ENCODE measurements at regions not wholly inside any gene's neighbourhood (a gene's known extent, or its start where the extent isn't known, plus 50 kb on each side); places are given as distances from the start of the nearest gene placed in this dataset.

DNA sequence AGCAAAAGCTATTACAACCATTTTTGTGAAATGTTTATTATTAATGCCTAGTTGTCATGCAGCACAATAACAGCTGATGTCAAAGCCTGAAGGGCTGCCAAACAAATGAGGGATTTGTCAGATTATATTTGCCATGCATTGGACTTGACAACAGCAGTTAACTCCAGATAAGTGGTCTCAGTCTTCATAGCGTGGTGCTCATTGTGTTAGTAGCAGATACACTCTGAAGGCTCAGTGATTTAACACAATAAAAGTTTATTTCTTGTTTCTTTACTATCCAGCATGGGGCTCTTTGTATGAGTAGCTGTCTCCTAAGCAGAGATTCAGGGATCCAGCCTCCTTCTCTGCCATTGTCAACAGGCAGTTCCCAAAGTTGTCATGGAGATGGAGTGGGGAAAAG is 76.0 kb upstream of the PTGFRN start:
- Histone ChIP-seq H3K36me3 (ENCODE audit: insufficient read depth, low read length) (no peaks in the 10 kb centered on the region), H3K79me2 (replicated peaks; ENCODE audit: insufficient read depth, low read length) (no peaks in the 10 kb centered on the region), H3K27ac (ENCODE audit: low read length) (peak overlapping the region; percentile 12), H3K9me2 (ENCODE audit: insufficient read depth, low read length) (no peaks in the 10 kb centered on the region), H3K9ac (ENCODE audit: low read length) (no peak overlapping the region), H4K20me1 (ENCODE audit: insufficient read depth) (no peaks in the 10 kb centered on the region), H3F3A (ENCODE audit: insufficient read depth, low read length, poor library complexity, severe bottlenecking) (no peaks in the 10 kb centered on the region), H3K9me3 (ENCODE audit: low read length) (no peaks in the 10 kb centered on the region), H3K4me2 (ENCODE audit: low read length) (no peak overlapping the region), H2AFZ (ENCODE audit: low read depth, low read length) (no peak overlapping the region), H3K4me3 (ENCODE audit: low read length) (peak overlapping the region; percentile 12), H3K27me3 (ENCODE audit: insufficient read depth, low read depth, low read length) (no peaks in the 10 kb centered on the region)
- TF ChIP-seq TAF1 (IDR thresholded peaks at IDR 0.05; ENCODE audit: low read depth) (no peak), EP300 (conservative IDR thresholded peaks at IDR 0.05; ENCODE audit: poor library complexity, severe bottlenecking) (peak; percentile 95), POLR2AphosphoS5 (IDR thresholded peaks at IDR 0.05) (peak; percentile 72)

DNA sequence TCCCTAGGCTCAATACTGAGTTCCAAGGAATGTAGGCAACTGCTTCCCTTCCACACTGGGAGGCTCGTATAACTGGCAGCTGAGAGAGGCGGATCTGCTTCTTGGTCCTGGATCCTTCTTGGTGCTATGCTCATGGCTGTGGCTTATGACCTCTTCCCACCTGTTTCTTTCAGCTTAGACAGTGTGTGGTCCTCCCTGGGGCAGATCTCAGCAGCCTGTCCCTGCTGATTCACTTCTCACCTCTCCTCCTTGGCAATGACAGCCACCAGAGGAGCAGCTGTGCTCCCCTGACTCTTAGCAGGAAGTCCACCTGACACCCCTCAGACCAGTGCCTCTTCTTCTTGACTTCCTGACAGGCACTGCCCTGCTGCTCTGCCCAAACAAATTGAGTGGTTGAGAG is 75.1 kb upstream of the PTGFRN start:
- no peak overlapping the region for H3K4me2 ChIP-seq (ENCODE audit: low read length)
- no peaks in the 10 kb centered on the region for H3K27me3 ChIP-seq (ENCODE audit: insufficient read depth, low read depth, low read length)
- H3K9me2 ChIP-seq (ENCODE audit: insufficient read depth, low read length): no peaks in the 10 kb centered on the region
- no peaks in the 10 kb centered on the region for H3K36me3 ChIP-seq (ENCODE audit: insufficient read depth, low read length)
- H3K79me2 ChIP-seq (replicated peaks; ENCODE audit: insufficient read depth, low read length): no peaks in the 10 kb centered on the region
- no peak overlapping the region for H2AFZ ChIP-seq (ENCODE audit: low read depth, low read length)
- H3K9ac ChIP-seq (ENCODE audit: low read length): no peak overlapping the region
- no peak overlapping the region for H3K27ac ChIP-seq (ENCODE audit: low read length)
- H3F3A ChIP-seq (ENCODE audit: insufficient read depth, low read length, poor library complexity, severe bottlenecking): no peaks in the 10 kb centered on the region
- TF ChIP-seq, protein P1, sequence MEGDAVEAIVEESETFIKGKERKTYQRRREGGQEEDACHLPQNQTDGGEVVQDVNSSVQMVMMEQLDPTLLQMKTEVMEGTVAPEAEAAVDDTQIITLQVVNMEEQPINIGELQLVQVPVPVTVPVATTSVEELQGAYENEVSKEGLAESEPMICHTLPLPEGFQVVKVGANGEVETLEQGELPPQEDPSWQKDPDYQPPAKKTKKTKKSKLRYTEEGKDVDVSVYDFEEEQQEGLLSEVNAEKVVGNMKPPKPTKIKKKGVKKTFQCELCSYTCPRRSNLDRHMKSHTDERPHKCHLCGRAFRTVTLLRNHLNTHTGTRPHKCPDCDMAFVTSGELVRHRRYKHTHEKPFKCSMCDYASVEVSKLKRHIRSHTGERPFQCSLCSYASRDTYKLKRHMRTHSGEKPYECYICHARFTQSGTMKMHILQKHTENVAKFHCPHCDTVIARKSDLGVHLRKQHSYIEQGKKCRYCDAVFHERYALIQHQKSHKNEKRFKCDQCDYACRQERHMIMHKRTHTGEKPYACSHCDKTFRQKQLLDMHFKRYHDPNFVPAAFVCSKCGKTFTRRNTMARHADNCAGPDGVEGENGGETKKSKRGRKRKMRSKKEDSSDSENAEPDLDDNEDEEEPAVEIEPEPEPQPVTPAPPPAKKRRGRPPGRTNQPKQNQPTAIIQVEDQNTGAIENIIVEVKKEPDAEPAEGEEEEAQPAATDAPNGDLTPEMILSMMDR (IDR thresholded peaks at IDR 0.05; ENCODE audit: poor library complexity, severe bottlenecking): no peak
- no peak for TF ChIP-seq MXI1 (conservative IDR thresholded peaks at IDR 0.05; ENCODE audit: poor library complexity, severe bottlenecking)
- TF ChIP-seq POLR2AphosphoS5 (IDR thresholded peaks at IDR 0.05): no peak
- no peak for TF ChIP-seq EZH2 (IDR thresholded peaks at IDR 0.05; ENCODE audit: borderline replicate concordance, insufficient read depth, low read length, poor library complexity, severe bottlenecking)
- TF ChIP-seq, protein P2, sequence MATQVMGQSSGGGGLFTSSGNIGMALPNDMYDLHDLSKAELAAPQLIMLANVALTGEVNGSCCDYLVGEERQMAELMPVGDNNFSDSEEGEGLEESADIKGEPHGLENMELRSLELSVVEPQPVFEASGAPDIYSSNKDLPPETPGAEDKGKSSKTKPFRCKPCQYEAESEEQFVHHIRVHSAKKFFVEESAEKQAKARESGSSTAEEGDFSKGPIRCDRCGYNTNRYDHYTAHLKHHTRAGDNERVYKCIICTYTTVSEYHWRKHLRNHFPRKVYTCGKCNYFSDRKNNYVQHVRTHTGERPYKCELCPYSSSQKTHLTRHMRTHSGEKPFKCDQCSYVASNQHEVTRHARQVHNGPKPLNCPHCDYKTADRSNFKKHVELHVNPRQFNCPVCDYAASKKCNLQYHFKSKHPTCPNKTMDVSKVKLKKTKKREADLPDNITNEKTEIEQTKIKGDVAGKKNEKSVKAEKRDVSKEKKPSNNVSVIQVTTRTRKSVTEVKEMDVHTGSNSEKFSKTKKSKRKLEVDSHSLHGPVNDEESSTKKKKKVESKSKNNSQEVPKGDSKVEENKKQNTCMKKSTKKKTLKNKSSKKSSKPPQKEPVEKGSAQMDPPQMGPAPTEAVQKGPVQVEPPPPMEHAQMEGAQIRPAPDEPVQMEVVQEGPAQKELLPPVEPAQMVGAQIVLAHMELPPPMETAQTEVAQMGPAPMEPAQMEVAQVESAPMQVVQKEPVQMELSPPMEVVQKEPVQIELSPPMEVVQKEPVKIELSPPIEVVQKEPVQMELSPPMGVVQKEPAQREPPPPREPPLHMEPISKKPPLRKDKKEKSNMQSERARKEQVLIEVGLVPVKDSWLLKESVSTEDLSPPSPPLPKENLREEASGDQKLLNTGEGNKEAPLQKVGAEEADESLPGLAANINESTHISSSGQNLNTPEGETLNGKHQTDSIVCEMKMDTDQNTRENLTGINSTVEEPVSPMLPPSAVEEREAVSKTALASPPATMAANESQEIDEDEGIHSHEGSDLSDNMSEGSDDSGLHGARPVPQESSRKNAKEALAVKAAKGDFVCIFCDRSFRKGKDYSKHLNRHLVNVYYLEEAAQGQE (IDR thresholded peaks at IDR 0.05; ENCODE audit: borderline replicate concordance): no peak
- no peak for TF ChIP-seq SMC3 (conservative IDR thresholded peaks at IDR 0.05; ENCODE audit: poor library complexity)
- no peak for TF ChIP-seq TAF1 (IDR thresholded peaks at IDR 0.05; ENCODE audit: low read depth)
- no peak for TF ChIP-seq EP300 (conservative IDR thresholded peaks at IDR 0.05; ENCODE audit: poor library complexity, severe bottlenecking)
- TF ChIP-seq RAD21 (conservative IDR thresholded peaks at IDR 0.05): no peak
- no peaks in the 10 kb centered on the region for H4K20me1 ChIP-seq (ENCODE audit: insufficient read depth)
- no peak overlapping the region for H3K4me3 ChIP-seq (ENCODE audit: low read length)
- H3K9me3 ChIP-seq (ENCODE audit: low read length): no peaks in the 10 kb centered on the region

DNA sequence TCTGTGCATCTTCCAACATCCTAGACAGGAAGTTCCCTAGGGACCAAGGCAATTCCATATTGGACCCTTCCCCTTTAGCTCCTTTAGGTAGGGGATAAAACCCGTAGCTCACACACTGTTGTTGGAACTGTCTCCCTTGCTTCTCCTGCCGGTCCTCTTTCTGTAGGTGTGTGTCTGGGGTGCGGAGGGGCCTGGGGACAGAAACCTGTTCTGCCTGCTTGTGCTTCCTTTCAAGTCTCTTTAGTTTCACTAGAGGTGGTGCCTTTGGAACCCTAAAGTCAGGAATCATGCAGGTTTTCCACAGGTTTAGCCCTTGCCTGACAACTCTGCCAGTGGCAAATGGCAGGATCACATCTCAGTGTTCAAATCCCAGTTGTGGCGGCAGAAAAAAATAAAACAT is 74.6 kb upstream of the PTGFRN start:
- H4K20me1 ChIP-seq (ENCODE audit: insufficient read depth): no peaks in the 10 kb centered on the region
- no peak overlapping the region for H3K9ac ChIP-seq (ENCODE audit: low read length)
- H3K79me2 ChIP-seq (replicated peaks; ENCODE audit: insufficient read depth, low read length): no peaks in the 10 kb centered on the region
- no peaks in the 10 kb centered on the region for H3F3A ChIP-seq (ENCODE audit: insufficient read depth, low read length, poor library complexity, severe bottlenecking)
- no peaks in the 10 kb centered on the region for H3K27me3 ChIP-seq (ENCODE audit: insufficient read depth, low read depth, low read length)
- H2AFZ ChIP-seq (ENCODE audit: low read depth, low read length): no peak overlapping the region
- H3K9me2 ChIP-seq (ENCODE audit: insufficient read depth, low read length): no peaks in the 10 kb centered on the region
- H3K4me3 ChIP-seq (ENCODE audit: low read length): no peak overlapping the region
- no peak overlapping the region for H3K27ac ChIP-seq (ENCODE audit: low read length)
- H3K36me3 ChIP-seq (ENCODE audit: insufficient read depth, low read length): no peaks in the 10 kb centered on the region
- no peak overlapping the region for H3K4me2 ChIP-seq (ENCODE audit: low read length)
- TF ChIP-seq TAF1 (IDR thresholded peaks at IDR 0.05; ENCODE audit: low read depth): no peak
- no peak for TF ChIP-seq EP300 (conservative IDR thresholded peaks at IDR 0.05; ENCODE audit: poor library complexity, severe bottlenecking)
- TF ChIP-seq RAD21 (conservative IDR thresholded peaks at IDR 0.05): no peak
- TF ChIP-seq, protein P2 (IDR thresholded peaks at IDR 0.05; ENCODE audit: borderline replicate concordance): no peak
- TF ChIP-seq POLR2AphosphoS5 (IDR thresholded peaks at IDR 0.05): no peak
- no peak for TF ChIP-seq SMC3 (conservative IDR thresholded peaks at IDR 0.05; ENCODE audit: poor library complexity)
- no peak for TF ChIP-seq MXI1 (conservative IDR thresholded peaks at IDR 0.05; ENCODE audit: poor library complexity, severe bottlenecking)
- TF ChIP-seq, protein P1 (IDR thresholded peaks at IDR 0.05; ENCODE audit: poor library complexity, severe bottlenecking): no peak
- no peak for TF ChIP-seq EZH2 (IDR thresholded peaks at IDR 0.05; ENCODE audit: borderline replicate concordance, insufficient read depth, low read length, poor library complexity, severe bottlenecking)
- H3K9me3 ChIP-seq (ENCODE audit: low read length): no peaks in the 10 kb centered on the region

Measured in neural cell (in vitro differentiated cells).